ENCODE measurements at regions not wholly inside any gene's neighbourhood (a gene's known extent, or its start where the extent isn't known, plus 50 kb on each side); places are given as distances from the start of the nearest gene placed in this dataset.
A peak's percentile ranks its signal among the peaks of the same experiment; 100 is the strongest.
"Not testable (repeated sequence)": the region's sequence is repeated elsewhere in the genome, so short reads cannot be mapped to it uniquely, and the experiment has no call there.

DNA sequence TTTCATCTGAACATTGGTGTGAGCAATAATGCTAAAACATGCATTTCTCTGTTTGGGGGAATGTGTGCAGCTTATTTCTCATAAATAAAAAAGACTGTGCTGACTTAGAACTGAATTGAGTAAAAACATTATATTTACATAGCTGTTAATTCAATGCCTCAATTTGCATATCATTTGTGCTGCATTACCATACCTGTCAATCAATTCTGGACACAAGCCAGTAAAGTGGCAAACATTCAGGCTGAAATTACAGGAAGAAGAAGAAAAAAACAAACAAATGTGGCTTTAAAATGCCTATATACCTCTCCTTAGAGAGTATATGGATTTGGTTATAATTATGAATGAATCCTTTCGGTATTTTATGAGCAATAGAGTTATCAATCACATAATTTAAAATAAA lies 380.1 kb upstream of the GBE1 start:
- DNase-seq = no peak

DNA sequence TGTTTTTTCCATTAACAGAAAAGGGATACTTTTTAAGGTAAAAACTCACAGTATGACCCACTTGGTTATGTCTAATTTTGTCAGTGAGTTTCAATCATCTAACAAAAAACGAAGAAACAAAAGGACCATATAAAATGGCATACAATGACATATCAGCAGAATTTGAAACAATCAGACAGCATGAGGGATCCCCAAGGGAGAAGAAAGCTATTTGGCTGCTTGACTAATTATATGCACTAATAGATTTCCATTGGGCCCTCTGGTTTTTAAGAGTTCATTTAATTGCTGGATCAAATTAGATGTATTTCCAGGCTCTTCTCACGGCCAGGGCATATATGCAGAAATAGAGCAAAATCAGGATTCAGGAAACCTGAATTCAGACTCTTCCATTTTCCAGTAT lies 376.4 kb upstream of the GBE1 start:
- DNase-seq = no peak

DNA sequence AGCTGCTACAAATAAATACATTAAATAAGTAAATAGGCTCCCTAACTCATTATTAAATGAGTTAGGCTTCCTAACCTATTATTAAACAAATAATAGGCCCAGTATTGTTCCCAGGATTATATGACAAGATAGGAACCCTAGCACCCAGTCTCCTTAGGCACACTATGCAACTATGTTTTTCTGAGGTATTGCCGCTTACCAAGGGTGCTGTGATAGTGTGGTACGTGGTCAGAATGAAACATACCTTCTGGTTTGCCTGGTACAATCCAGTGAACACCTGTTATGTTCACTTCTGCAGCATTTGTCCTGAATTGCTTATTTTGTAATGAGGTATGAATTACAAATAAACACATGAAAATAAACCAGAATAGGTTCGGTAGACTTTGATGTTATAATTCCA lies 375.6 kb upstream of the GBE1 start:
- DNase-seq = no peak

GRCh38 chr3:82133070-82133606 lies 371.7 kb upstream of the GBE1 start:
- DNase-seq = peak; percentile 83

DNA sequence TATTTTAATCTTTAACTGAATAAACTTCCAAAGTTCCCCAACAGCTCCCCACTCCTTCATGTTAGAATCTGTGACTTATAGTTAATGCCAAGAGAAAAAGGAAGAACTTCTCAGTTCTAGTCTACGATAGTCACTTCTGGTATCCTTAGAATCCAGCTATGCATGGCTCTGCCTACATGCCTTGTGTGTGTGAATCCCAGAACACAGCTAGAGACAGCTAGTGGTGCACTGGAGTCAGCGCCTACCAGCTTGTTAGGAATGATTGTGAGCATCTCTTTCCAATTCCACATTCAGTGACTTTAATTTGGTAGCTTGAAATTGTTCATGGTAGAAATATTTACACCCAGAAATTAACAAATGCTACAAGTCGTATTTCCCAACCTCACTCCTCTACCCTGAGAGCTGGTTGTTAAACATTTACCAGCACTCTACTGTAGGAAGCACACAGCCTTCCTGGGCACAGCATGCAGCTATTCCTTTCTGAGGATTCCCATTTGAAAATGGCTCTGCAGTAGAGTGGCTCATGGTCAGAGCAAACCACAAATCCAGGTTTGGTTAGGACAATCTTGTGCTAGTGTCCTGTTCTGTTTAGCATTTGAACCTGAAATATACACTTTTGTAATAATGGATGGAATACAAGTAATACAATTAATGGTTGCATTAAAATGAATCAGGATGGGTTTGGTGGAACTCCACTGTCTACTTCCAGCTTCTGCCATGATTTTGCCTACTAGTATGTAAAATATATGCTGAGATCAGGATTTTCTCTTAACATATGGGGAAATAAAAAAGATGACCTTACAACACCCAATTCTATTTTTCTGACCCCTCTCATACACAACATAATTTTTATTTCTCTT lies 371.0 kb upstream of the GBE1 start:
- no peak for DNase-seq

DNA sequence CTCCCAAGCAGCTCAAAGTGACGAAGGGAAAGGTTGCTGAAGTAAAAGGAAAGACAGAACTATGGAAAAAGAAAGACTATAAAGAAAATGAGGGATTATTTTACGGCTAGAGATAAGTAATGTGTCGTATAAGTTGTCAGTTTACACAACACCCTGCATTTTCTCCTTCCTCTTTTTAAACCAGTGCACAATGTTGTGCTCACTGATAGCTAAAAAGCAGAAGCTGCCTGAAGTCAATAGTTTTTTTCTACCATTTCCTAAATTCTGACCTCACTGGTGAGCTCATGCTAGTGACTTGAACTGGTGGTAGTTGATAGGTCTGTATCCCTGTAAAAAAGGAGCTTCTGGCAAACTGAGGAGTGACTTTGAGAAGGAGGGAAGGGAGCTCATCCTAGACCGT lies 368.6 kb upstream of the GBE1 start:
- DNase-seq = no peak

DNA sequence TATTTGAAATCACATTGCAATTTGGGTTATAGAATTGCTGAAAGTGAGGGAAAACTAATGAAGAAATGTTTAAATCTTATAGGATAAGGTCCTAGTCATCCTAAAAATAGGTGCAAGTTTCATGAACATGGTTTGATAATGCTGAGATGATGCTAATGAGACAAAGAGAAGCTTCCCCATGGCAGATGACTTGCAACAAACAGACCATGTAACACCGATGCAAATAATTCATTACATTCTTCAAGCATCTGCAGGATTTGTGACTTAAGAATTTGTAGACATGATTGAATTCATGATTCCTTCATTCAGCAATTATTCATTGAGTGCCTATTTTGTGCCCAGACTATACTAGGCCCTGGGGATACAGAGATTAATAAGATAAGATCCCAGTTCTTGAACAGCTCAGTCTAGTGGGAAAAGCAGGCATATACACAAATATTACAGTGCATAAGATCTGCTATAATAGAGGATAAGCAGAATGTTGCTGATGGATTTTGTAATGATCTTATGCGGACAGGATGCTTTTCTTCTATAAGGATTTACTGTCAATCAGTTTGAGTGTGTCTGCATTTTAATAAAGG lies 367.9 kb upstream of the GBE1 start:
- DNase-seq = no peak

GRCh38 chr3:82128271-82128670 lies 366.8 kb upstream of the GBE1 start:
- DNase-seq = no peak

- DNase-seq = no peak
Measured at GRCh38 chr3:82122554-82123345, 361.3 kb upstream of the GBE1 start.

GRCh38 chr3:82114589-82114988 lies 353.1 kb upstream of the GBE1 start:
- DNase-seq = no peak

- not testable (repeated sequence) for DNase-seq
Measured at GRCh38 chr3:82110721-82111120, 349.3 kb upstream of the GBE1 start.

- no peak for DNase-seq
Measured at GRCh38 chr3:82103241-82103640, 341.8 kb upstream of the GBE1 start.

DNA sequence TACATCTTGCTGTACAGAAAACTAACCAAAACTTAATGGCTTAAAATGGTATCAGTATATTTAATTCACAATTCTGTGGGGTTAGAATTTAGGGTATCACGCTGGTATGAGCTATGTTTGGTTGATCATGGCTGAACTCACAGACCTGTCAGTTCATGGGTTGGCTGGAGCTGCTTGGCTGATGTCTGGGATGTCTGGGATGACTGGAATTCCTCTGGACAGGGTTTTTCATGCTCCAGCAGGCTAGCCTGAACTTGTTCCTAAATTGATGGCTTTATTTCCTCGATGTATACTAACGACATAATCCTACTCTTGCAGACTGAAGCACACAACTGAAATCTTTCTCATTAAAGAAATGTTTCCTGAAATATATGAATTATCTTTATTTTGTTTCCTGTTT lies 338.9 kb upstream of the GBE1 start:
- no peak for DNase-seq

DNA sequence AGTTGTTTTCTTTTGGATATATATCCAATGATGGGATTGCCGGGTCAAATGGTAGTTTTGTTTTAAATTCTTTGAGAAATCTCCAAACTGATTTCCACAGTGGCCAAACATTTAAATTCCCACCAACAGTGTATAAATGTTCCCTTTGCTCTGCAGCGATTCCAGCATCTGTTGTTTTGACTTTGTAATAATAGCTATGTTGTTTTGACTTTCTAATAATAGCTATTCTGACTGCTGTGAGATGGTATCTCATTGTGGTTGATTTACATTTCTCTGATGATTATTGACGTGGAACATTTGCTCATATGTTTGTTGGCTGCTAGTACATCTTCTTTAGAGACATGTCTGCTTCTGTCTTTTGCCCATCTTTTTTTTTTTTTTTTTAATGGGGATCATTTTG lies 332.2 kb upstream of the GBE1 start:
- no peak for DNase-seq

- DNase-seq = no peak
Measured at GRCh38 chr3:82088749-82089148, 327.3 kb upstream of the GBE1 start.

DNA sequence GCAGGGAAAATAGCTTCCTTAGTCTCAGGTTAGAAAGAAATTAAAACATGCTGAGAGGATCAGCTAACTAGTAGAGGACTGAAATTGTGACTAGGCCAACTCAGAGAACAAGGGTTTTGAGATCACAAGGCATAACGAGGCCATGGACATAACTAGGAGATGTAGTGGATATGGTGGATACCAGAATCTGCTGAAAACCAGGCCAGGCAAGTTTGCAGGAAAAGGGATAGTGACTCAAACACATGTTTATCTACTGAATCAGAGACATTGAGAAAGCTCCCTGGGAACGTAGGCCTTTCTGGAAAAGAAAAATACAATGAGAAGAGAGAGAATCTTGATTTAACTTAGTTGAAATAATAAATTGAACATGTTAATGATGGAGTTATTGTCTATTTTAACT lies 326.5 kb upstream of the GBE1 start:
- peak; percentile 81 for DNase-seq

DNA sequence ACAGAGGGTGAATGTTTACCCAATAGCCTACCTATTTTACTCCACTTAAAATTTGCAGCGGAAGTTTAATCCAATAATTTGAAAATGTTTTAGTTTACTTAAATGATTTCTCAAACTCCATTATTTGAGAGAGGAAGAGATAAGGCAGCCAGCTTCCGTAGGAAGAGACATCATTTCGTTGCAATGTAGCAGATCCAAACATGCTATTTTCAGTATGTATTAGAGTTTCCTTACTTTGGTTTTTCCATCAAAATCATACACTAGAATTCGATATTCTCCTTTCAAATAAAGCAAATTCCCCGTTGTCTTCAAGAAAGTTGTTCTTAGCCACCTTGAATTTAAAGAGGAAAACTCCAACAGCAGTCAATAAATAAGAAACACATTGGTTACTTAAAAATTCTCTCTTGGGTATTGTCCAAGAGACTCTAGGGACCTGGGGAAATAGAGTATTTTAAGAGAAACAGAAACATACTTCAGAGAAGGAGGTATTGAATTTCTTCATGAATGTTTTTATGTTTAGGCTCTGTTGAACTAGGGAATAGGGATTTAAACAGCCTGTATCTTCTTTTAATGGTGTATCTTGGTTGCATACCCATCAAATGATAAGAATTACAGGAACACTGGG lies 324.5 kb upstream of the GBE1 start:
- peak; percentile 65 for DNase-seq

DNA sequence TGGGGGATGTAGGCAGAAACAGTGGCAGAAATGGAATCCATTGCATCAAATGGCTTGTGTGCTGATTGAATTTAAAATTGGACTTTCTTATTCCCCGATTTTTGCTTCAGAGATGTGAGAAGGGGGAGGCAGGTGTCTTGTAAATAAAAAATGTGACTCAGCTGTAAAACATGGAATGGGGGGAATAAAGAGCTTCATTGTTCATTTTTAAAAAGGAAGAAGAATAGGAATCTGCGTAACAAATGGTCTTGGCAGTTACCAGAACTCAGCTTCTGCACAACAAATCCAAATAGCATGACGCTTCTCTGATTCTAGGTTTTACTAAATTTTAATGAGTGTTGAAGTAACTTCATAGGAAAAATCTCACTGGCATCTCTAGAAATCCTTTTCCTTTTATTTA lies 323.9 kb upstream of the GBE1 start:
- peak; percentile 63 for DNase-seq

DNA sequence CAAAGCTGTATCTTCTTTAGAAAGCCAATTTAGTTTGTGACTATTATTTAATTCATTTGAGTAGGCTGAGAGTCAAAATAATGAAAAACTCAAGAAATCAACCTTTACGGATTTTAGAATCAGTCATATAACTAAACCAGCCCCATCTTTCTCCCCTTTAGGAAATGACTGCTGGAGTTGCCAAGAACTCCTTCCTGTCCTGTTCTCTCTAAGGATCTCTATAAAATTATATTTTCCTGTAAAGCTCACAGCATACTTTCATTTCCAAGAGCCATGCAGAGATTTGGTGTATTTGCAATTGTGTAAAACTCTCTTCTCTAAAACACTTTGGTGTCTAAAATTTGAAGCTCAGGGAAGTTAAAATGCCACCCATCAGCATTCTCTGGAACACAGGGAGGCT lies 323.4 kb upstream of the GBE1 start:
- peak; percentile 40 for DNase-seq

DNA sequence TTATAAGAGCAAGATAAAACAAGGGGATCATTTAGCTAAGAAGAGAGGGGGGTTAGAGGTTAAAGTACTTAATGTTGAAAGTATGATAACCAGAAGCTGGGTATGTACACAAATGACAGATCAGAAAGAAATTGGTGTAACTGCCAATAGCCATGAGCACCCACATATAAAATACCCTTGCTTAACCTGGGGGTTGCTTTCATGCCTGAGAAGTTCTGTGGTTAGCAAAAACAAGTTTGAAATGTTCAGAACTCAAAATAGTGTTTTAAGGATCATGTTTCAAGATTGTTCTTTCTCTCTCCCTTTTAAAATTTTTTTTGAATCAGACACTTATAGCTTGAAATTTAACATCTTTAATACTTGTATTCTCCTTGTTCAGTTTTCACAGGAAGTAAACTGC lies 321.4 kb upstream of the GBE1 start:
- no peak for DNase-seq

DNA sequence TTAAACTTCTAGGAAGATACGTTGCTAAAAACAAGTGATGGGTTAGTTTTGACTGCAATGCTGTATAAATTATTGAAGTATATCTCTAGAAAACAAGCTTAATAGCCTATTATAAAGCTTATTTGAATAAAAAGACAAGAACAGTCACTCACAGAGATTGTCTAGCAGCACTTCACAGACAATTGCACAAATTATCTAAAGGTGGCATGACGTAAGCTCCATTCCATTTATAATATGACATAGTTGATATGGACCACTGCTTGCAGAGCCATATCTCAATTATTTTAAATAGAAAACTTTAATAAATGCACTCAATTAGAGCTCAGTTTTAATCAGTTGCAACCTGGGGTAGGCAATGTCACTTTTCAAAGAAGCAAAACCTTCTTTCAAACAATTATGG lies 319.9 kb upstream of the GBE1 start:
- no peak for DNase-seq

- peak; percentile 67 for DNase-seq
Measured at GRCh38 chr3:82080792-82081191, 319.3 kb upstream of the GBE1 start.

- DNase-seq = peak; percentile 70
Measured at GRCh38 chr3:82080261-82080660, 318.8 kb upstream of the GBE1 start.
